Ectodermal cell (in vitro differentiated cells): ENCODE measurements at regions not wholly inside any gene's neighbourhood (a gene's known extent, or its start where the extent isn't known, plus 50 kb on each side); places are given as distances from the start of the nearest gene placed in this dataset.

Source experiments
- H3K27ac ChIP-seq: 2 replicates; pipeline ENCODE4 v1.7.0; 2013; ENCODE audit warnings: mild to moderate bottlenecking, low read depth, low read length; ENCODE audit not compliant: insufficient read depth, poor library complexity, severe bottlenecking
- H3K27me3 ChIP-seq: 2 replicates; pipeline ENCODE4 v1.7.0; 2013; ENCODE audit warnings: mild to moderate bottlenecking, low read length; ENCODE audit not compliant: insufficient read depth, control insufficient read depth, poor library complexity, severe bottlenecking
- H3K36me3 ChIP-seq: one replicate; pipeline ENCODE4 v1.7.0; 2013; ENCODE audit warnings: low read length; ENCODE audit not compliant: control insufficient read depth, insufficient read depth
- H3K4me1 ChIP-seq: one replicate; pipeline ENCODE4 v1.7.0; 2013; ENCODE audit warnings: low read length; ENCODE audit not compliant: control insufficient read depth, insufficient read depth
- H3K4me3 ChIP-seq: 2 replicates; pipeline ENCODE4 v1.7.0; 2013; ENCODE audit warnings: low read depth, low read length, control low read depth; ENCODE audit not compliant: insufficient read depth
- H3K9me3 ChIP-seq: 2 replicates; pipeline ENCODE4 v1.7.0; 2013; ENCODE audit warnings: mild to moderate bottlenecking, low read length, moderate library complexity; ENCODE audit not compliant: control insufficient read depth
- WGBS, 2 experiments: methylation state at CpG; one replicate each; pipeline ENCODE4 v1.1.7; 2013; ENCODE audit warnings: missing lambda C conversion rate in 2 of 2; 5-methylcytosine and 5-hydroxymethylcytosine counted together

DNA sequence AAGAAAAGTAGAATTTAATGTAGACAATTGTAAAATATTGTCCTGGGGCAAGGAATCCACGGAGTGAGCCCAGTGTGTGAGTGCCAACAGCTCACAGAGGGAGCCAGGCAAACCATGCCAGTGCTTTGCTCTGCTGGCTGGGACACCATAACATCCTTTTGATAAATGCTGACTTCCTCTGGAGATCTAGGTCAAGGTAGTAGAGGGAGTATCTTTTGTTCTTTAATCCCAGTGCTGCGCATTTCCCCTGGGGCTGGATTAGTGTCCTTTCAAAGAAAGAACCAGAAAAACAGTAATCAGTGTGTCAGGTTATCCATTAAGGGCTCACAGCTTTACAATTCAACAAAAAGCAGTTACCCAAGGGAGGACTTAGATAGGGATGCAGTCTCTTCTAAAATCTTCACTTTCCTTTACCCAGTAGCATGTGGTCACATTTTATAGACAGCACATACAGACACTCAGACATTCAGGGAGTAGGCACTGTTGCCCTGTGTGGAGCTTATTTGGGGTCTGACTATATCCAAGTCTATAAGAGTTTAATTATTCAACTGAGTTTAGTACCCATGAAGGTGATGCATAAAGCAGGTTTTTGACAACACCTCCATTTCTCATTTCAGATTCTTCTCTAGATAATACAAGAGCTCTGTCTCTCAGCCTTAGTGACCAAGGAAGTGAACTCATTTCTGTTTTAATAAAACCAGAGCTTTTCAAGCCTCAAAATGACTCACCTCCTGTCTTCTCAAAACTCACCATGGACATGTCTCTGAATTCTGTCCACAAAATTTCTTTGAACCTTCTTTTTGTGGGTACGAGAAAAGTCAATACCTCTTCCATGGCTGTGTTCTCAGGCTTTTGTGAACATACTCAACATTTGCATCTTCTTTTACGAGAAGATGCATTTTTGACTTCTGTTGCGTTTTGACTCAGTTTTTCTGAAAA, 215.3 kb downstream of the BRINP2 start:
- Histone ChIP-seq H3K4me1 (no peaks in the 10 kb centered on the region), H3K36me3 (no peaks in the 10 kb centered on the region), H3K4me3 (no peak overlapping the region), H3K27me3 (no peaks in the 10 kb centered on the region), H3K27ac (no peak overlapping the region), H3K9me3 (no peaks in the 10 kb centered on the region)
- 78 to 84% methylated on average over 5 of the region's 5 CpGs for WGBS, 2 experiments

- 77 to 78% methylated on average over 3 of the region's 3 CpGs for WGBS, 2 experiments
- Histone ChIP-seq H3K36me3 (no peaks in the 10 kb centered on the region), H3K27me3 (no peaks in the 10 kb centered on the region), H3K9me3 (no peaks in the 10 kb centered on the region), H3K4me1 (no peaks in the 10 kb centered on the region), H3K27ac (no peak overlapping the region), H3K4me3 (no peak overlapping the region)
Observed at GRCh38 chr1:177384461-177384860, 213.7 kb downstream of the BRINP2 start.

GRCh38 chr1:177383715-177384114, 213.0 kb downstream of the BRINP2 start:
- no peaks in the 10 kb centered on the region for H3K9me3 ChIP-seq
- no peak overlapping the region for H3K27ac ChIP-seq
- H3K4me1 ChIP-seq = no peaks in the 10 kb centered on the region
- WGBS, 2 experiments = 100% methylated on average over 1 of the region's 1 CpG
- no peaks in the 10 kb centered on the region for H3K27me3 ChIP-seq
- H3K36me3 ChIP-seq = no peaks in the 10 kb centered on the region
- H3K4me3 ChIP-seq = no peak overlapping the region

DNA sequence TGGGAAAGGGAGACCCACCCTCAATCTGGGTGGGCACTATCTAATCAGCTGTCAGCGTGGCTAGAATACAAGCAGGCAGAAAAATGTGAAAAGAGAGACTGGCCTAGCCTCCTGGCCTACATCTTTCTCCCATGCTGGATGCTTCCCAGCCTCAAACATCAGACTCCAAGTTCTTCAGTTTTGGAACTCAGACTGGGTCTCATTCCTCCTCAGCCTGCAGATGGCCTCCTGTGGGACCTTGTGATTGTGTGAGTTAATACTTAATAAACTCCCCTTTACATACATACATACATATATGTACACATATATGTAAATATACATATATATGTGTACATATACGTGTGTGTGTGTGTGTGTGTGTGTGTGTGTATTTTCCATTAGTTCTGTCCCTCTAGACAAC, 207.1 kb downstream of the BRINP2 start:
- 80 to 83% methylated on average over 1 of the region's 2 CpGs for WGBS, 2 experiments
- Histone ChIP-seq H3K9me3 (no peaks in the 10 kb centered on the region), H3K27me3 (no peaks in the 10 kb centered on the region), H3K4me1 (no peaks in the 10 kb centered on the region), H3K27ac (no peak overlapping the region), H3K4me3 (no peak overlapping the region), H3K36me3 (no peaks in the 10 kb centered on the region)

DNA sequence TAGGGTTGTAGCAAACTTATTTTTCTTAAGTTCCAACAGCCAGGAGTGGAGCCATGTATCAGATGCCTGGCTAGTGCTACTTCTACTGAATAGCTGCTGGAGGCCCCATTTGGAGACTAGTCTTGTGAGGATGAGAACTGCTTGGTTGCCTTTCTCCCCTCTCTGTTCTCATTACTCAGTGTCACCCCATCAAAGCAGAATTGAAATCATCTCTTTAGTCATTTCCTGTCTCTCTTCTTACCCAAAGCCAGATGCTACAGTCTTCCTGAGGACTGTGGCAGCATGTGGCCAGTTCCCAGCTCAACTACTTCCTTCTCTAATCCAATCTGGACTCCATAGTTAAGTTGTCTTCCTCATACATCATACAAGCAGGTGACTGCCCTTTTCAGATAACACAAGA, 197.5 kb downstream of the BRINP2 start:
- Histone ChIP-seq H3K36me3 (no peaks in the 10 kb centered on the region), H3K27ac (no peak overlapping the region), H3K9me3 (no peaks in the 10 kb centered on the region), H3K27me3 (no peaks in the 10 kb centered on the region), H3K4me3 (no peak overlapping the region), H3K4me1 (no peaks in the 10 kb centered on the region)

DNA sequence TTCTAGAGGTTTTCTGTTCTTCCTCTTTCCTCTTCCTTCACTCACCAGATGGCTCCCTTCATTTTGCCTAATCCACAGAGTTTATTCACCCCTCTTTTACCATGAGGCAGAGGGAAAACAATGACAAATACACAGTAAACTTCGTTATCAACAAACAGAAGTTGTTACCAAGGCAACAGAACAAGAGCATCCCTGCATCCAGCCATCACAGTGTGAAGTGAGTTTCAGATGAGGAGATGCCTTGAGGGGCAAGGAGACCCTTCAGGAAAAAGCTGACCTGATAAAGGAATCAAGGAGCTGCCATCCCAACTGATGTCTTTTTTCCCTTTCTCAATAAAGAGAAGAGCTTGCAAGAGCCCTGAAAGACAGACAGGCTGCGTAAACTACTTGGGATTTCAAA, 195.3 kb downstream of the BRINP2 start:
- WGBS, 2 experiments = 81 to 96% methylated on average over 2 of the region's 2 CpGs
- no peak overlapping the region for H3K4me3 ChIP-seq
- no peaks in the 10 kb centered on the region for H3K4me1 ChIP-seq
- H3K36me3 ChIP-seq = no peaks in the 10 kb centered on the region
- H3K27ac ChIP-seq = no peak overlapping the region
- H3K27me3 ChIP-seq = no peaks in the 10 kb centered on the region
- no peaks in the 10 kb centered on the region for H3K9me3 ChIP-seq

DNA sequence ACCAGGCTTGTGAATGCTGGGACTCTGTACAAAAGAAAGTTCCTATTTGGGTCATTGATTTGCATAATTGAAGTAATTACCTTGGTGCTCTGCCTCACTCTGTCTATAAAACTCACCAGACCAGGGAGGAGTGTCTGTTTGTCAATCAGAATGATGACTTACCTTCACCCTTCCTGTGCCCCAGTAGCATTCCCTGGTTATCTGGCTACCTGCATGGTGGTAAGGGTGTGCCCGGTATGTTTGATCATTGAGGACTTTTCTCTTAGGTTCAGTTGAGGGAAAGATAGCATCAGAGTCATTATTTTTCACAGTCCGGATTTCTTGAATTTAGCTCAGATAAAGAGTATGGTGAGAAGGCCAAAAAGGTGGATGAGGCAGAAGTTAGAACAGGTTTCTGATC, 190.0 kb downstream of the BRINP2 start:
- no peaks in the 10 kb centered on the region for H3K9me3 ChIP-seq
- H3K36me3 ChIP-seq = no peaks in the 10 kb centered on the region
- H3K27me3 ChIP-seq = no peaks in the 10 kb centered on the region
- H3K4me1 ChIP-seq = no peaks in the 10 kb centered on the region
- WGBS, 2 experiments = 96 to 98% methylated on average over 2 of the region's 2 CpGs
- H3K4me3 ChIP-seq = no peak overlapping the region
- no peak overlapping the region for H3K27ac ChIP-seq

DNA sequence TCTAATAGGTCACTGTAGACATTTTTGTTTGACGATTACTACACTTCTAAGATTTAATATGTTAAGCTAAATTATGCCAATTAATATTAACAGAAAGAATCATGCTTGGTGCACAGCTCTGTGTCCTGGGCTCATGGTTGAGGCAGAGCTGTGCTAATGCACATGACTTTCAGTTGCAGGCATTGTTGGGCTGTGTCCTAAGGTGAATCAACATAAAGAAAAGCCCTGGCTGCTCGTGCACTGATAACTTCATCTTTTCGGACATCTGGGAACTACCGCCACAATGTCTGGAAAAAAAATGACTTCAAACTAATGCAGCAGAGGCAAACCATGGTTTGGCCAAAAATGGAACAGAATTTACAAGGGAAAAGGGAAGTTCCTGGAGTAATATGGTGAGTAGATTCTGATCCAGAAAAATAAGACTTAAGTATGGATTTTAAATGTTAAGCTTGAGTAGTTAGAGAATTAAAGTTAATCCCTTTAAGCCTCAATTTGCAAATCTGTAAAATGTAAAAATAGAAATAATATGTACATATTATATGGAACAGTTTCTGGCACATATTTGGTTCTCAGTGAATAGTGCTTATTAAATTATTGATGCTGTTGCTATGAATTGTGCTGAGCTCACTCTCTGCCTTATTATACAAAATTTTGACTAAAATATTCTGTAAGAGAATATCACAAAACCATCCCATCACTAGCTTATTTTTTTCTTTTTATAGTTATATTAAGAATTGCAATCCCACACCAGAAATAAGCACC, 186.1 kb downstream of the BRINP2 start:
- 92 to 97% methylated on average over 3 of the region's 4 CpGs for WGBS, 2 experiments
- Histone ChIP-seq H3K27me3 (no peaks in the 10 kb centered on the region), H3K9me3 (no peaks in the 10 kb centered on the region), H3K36me3 (no peaks in the 10 kb centered on the region), H3K27ac (no peak overlapping the region), H3K4me3 (no peak overlapping the region), H3K4me1 (no peaks in the 10 kb centered on the region)

DNA sequence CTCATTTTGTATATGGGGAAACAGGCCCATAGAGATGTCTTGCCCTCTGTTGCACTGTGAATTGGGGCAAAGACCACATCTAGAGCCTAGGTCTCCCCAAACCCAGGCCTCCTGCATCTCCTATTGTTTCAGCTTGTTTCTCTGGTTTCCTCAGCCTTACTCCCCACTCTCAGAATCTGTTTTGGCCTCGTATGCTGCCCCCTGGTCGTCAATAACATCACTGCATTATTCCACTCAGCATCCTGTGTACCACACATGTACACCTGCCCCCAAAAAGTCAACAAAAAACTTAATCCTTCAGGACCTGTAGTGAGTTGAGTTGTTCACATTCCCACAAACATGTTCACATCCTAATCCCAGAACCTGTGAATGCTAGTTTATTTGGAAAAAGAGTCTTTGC, 184.8 kb downstream of the BRINP2 start:
- no peak overlapping the region for H3K4me3 ChIP-seq
- H3K9me3 ChIP-seq = no peaks in the 10 kb centered on the region
- peaks cover 11% of the 10 kb centered on the region for H3K4me1 ChIP-seq
- H3K27ac ChIP-seq = no peak overlapping the region
- H3K36me3 ChIP-seq = no peaks in the 10 kb centered on the region
- 32 to 35% methylated on average over 2 of the region's 2 CpGs for WGBS, 2 experiments
- no peaks in the 10 kb centered on the region for H3K27me3 ChIP-seq

GRCh38 chr1:177354247-177354646, 183.5 kb downstream of the BRINP2 start:
- Histone ChIP-seq H3K4me3 (no peak overlapping the region), H3K27ac (no peak overlapping the region), H3K9me3 (no peaks in the 10 kb centered on the region), H3K4me1 (peaks cover 15% of the 10 kb centered on the region), H3K36me3 (no peaks in the 10 kb centered on the region), H3K27me3 (no peaks in the 10 kb centered on the region)
- 88 to 94% methylated on average over 3 of the region's 3 CpGs for WGBS, 2 experiments
